Uterus (tissue), 3 donors: ENCODE measurements at regions not wholly inside any gene's neighbourhood (a gene's known extent, or its start where the extent isn't known, plus 50 kb on each side); places are given as distances from the start of the nearest gene placed in this dataset.

Source experiments
- DNase-seq, 2 donors: peaks; one replicate each; pipeline ENCODE4 v3.0.0-alpha.2; 2019 to 2020
- H3K27ac ChIP-seq, 2 donors: fragments of 200-600 bp; sonication (generic); 1 replicate in 1 of 2; 2 replicates in 1 of 2; pipeline ENCODE4 v1.5.1; 2016 to 2018
- H3K27me3 ChIP-seq, 2 donors: fragments of 200-600 bp; sonication (generic); one replicate each; pipeline ENCODE4 v1.5.1; 2018 to 2019; ENCODE audit warnings: control low read depth in 1 of 2
- H3K36me3 ChIP-seq, 2 donors: fragments of 200-600 bp; sonication (generic); one replicate each; pipeline ENCODE4 v1.5.1; 2019; ENCODE audit warnings: control low read depth in 1 of 2
- H3K4me1 ChIP-seq, 2 donors: fragments of 200-600 bp; sonication (generic); one replicate each; pipeline ENCODE4 v1.5.1; 2018 to 2019; ENCODE audit warnings: control low read depth in 1 of 2
- H3K4me3 ChIP-seq, 2 donors: fragments of 200-600 bp; sonication (generic); 1 replicate in 1 of 2; 2 replicates in 1 of 2; pipeline ENCODE4 v1.5.1; 2018 to 2019; ENCODE audit warnings: mild to moderate bottlenecking in 1 of 2
- H3K9me3 ChIP-seq, 2 donors: fragments of 200-600 bp; sonication (generic); one replicate each; pipeline ENCODE4 v1.5.1; 2019; ENCODE audit warnings: control low read depth in 1 of 2
- CTCF ChIP-seq, 4 experiments: fragments of 200-600 bp in 2 of 4; fragments of 450-650 bp in 2 of 4; sonication (generic) in 2 of 4; IDR thresholded peaks; one replicate each; pipeline ENCODE4 v1.5.1; 2016 to 2019; ENCODE audit warnings: antibody characterized with exemption in 4 of 4, mild to moderate bottlenecking in 2 of 4, moderate library complexity in 1 of 4
- POLR2A ChIP-seq, 2 donors: fragments of 450-650 bp; IDR thresholded peaks; one replicate each; pipeline ENCODE4 v1.6.1; 2016; ENCODE audit warnings: antibody characterized with exemption in 2 of 2, mild to moderate bottlenecking in 1 of 2, moderate library complexity in 1 of 2
- intact Hi-C: fragments of 100-400 bp; cut with DNase I; formaldehyde crosslinking; loops from one replicate; pipeline ENCODE4 v1.15.1; 2023; ENCODE audit warnings: low total_unique reads
- donor health status: DM: yes; HTN: yes; CAD: no.

DNA sequence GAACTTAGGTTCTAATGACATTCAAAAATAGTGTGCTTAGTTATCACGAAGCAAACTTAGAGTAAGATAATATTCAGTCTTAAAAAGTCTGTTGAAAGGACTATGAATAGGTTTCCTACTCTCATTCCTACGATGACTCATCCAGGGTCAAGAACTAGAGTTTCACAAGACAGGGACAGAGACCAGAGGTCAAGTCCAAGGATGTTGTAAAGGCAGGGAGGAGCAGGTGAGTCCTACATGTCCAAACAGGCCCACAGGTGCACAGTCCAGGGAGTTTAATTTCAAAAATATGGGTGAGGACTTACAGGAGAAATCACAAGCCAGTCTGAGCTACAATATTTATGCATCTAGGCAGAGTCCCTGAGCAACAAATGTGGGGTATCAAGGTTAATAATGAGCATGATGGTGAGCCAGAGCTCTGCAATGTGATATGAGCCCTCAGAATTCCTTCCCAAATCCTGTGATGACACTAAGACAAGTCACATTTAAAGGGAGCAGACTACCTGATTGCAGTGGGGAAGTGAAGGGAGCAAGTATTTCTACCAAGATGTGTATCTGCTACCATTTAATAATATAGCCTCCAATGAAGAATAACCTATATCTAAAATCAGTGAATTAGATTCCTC is 100.0 kb upstream of the NRIP1 start:
- Histone ChIP-seq H3K36me3 (no peaks in the 10 kb centered on the region), H3K4me1 (no peaks in the 10 kb centered on the region), H3K27me3 (no peaks in the 10 kb centered on the region), H3K9me3 (no peaks in the 10 kb centered on the region), H3K27ac (no peak overlapping the region), H3K4me3 (no peak overlapping the region)
- TF ChIP-seq CTCF (IDR thresholded peaks at IDR 0.05) (no peak), POLR2A (IDR thresholded peaks at IDR 0.05) (no peak)
- intact Hi-C loops: no loop called here
- no peak for DNase-seq

GRCh38 chr21:15170614-15171013 is 105.8 kb upstream of the NRIP1 start:
- H3K27ac ChIP-seq: no peak overlapping the region
- no peaks in the 10 kb centered on the region for H3K27me3 ChIP-seq
- no peak for DNase-seq
- H3K4me3 ChIP-seq: no peak overlapping the region
- H3K36me3 ChIP-seq: no peaks in the 10 kb centered on the region
- TF ChIP-seq CTCF (IDR thresholded peaks at IDR 0.05) (no peak), POLR2A (IDR thresholded peaks at IDR 0.05) (no peak)
- intact Hi-C loops: no loop called here
- H3K4me1 ChIP-seq: no peaks in the 10 kb centered on the region
- no peaks in the 10 kb centered on the region for H3K9me3 ChIP-seq

DNA sequence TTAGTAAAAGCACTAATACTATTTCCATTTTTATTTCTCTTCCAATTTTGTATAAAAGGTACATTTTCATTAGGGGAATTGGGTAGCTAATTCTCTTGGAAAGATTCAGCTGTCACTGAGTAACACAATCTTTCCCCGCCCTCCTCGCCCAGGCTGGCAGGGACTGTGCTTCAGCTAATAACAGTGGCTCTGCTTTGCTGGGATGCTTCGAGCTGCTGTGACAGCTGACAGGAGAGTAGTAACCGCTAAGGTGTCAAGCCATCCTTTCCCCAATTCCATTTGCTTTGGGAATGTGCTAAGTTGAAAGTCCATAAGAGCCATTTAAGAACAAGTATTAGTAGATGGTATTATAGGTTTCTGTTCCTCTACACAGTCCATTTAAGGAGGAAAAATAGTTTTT is 106.7 kb upstream of the NRIP1 start:
- intact Hi-C loops: no loop called here
- DNase-seq: no peak
- Histone ChIP-seq H3K9me3 (no peaks in the 10 kb centered on the region), H3K27ac (no peak overlapping the region), H3K36me3 (no peaks in the 10 kb centered on the region), H3K4me3 (no peak overlapping the region), H3K4me1 (no peaks in the 10 kb centered on the region), H3K27me3 (no peaks in the 10 kb centered on the region)
- TF ChIP-seq POLR2A (IDR thresholded peaks at IDR 0.05) (no peak), CTCF (IDR thresholded peaks at IDR 0.05) (no peak)

DNA sequence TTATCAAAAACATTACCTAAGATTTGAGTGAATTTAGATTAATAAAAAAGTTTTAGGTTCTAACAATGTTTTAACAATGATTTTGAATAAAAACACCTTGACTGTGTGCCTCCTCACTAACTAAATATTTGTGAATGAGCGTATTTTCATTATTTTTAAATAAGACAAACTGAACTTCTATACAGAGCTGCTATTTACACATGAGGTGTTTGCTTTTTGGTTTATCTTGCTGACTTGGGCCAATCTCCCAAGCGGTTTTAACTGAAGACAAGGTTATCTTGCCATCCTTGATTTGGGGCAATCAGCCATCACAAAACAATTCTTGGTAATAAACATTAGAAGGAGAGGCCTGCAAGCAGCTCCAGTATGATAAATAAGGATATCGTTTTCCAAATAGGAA is 108.2 kb upstream of the NRIP1 start:
- no peaks in the 10 kb centered on the region for H3K27me3 ChIP-seq
- H3K27ac ChIP-seq: no peak overlapping the region
- intact Hi-C loops: no loop called here
- no peaks in the 10 kb centered on the region for H3K9me3 ChIP-seq
- no peaks in the 10 kb centered on the region for H3K4me1 ChIP-seq
- no peaks in the 10 kb centered on the region for H3K36me3 ChIP-seq
- no peak for TF ChIP-seq CTCF (IDR thresholded peaks at IDR 0.05)
- no peak overlapping the region for H3K4me3 ChIP-seq
- DNase-seq: no peak

DNA sequence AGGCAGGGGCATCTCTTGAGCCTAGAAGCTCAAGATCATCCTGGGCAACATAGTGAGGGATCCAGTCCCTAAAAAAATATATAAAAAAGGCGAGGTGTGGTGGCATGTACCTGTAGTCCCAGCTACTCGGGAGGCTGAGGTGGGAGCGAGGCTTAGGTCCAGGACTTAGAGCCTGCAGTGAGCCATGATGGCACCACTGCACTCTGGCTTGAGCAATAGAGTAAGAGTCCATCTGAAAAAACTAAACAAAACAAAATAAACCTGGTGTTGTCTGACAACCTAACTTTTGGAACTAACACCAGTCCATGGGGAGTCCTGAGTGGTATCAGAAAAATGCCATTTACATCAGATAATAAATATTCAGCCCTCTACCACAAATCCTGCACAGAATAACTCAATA is 110.1 kb upstream of the NRIP1 start:
- Histone ChIP-seq H3K36me3 (no peaks in the 10 kb centered on the region), H3K27me3 (no peaks in the 10 kb centered on the region), H3K4me3 (no peak overlapping the region), H3K27ac (no peak overlapping the region), H3K9me3 (no peaks in the 10 kb centered on the region), H3K4me1 (no peaks in the 10 kb centered on the region)
- no peak for DNase-seq
- TF ChIP-seq CTCF (IDR thresholded peaks at IDR 0.05): no peak
- TF ChIP-seq POLR2A (IDR thresholded peaks at IDR 0.05): no peak
- intact Hi-C loops: no loop called here
